ENCODE measurements at regions not wholly inside any gene's neighbourhood (a gene's known extent, or its start where the extent isn't known, plus 50 kb on each side); places are given as distances from the start of the nearest gene placed in this dataset.

DNA sequence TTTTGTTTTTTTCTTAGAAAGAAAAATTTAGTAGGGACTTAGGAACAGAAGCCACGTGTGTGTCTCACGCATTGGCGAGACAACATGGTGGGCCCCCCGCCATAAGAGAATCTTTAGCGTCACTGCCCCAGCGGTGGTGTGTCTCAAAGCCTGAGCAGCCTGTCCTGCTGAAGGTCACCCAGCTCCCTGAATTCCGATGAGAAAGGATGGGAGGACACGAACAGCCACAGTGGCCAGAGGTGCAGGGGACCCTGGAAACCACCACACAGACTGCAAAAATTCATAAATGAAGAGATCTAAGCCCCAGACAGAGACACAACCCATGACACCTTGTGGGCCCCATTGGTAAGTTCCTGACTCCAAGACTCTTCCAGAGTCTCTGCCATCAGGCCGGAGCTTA is 266.1 kb upstream of the RAB6C start:
- no peak overlapping the region for H3K4me3 ChIP-seq (ENCODE audit: low read length)
- TF ChIP-seq, protein P1, sequence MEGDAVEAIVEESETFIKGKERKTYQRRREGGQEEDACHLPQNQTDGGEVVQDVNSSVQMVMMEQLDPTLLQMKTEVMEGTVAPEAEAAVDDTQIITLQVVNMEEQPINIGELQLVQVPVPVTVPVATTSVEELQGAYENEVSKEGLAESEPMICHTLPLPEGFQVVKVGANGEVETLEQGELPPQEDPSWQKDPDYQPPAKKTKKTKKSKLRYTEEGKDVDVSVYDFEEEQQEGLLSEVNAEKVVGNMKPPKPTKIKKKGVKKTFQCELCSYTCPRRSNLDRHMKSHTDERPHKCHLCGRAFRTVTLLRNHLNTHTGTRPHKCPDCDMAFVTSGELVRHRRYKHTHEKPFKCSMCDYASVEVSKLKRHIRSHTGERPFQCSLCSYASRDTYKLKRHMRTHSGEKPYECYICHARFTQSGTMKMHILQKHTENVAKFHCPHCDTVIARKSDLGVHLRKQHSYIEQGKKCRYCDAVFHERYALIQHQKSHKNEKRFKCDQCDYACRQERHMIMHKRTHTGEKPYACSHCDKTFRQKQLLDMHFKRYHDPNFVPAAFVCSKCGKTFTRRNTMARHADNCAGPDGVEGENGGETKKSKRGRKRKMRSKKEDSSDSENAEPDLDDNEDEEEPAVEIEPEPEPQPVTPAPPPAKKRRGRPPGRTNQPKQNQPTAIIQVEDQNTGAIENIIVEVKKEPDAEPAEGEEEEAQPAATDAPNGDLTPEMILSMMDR (conservative IDR thresholded peaks at IDR 0.05; ENCODE audit: low read length): no peak
- DNase-seq (ENCODE audit: low read depth): no peak

DNA sequence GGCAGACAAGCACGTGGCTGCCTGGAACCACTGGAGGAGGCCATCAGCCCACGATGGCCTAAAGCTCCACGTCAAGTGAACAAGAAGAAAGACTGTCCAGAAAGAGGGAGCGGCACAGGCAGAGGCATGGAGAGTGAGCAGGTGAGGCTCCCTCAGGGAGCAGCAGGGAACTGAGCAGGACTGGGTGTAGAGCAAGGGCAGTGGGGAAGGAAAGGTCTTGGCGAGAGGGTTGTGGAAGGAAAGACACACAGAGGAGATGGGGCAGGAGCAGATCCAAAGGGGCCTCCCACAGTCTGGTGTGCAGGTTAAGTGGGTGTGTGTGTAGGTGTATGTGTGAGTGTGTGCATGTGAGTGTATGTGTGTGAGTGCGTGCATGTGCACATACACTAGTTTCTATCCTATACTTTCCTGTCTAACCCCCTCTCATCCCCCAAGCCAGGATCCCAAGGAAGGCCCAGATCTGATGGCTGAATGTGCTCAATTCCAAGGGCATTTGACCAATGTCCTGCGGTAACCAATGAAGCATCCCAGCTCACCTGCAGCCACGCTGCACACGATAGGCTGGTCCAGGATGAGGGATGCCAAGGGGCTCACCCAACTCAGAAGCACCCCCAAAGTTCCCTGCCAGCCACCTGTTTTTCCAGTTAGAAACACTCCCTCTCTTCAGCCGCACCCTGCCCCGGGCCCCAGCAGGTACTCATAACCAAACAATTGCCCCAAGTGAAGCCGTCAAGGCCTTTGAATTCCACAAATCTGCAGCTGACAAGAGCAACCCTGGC is 262.5 kb upstream of the RAB6C start:
- TF ChIP-seq, protein P1 (conservative IDR thresholded peaks at IDR 0.05; ENCODE audit: low read length): no peak
- no peak overlapping the region for H3K4me3 ChIP-seq (ENCODE audit: low read length)
- DNase-seq (ENCODE audit: low read depth): no peak

DNA sequence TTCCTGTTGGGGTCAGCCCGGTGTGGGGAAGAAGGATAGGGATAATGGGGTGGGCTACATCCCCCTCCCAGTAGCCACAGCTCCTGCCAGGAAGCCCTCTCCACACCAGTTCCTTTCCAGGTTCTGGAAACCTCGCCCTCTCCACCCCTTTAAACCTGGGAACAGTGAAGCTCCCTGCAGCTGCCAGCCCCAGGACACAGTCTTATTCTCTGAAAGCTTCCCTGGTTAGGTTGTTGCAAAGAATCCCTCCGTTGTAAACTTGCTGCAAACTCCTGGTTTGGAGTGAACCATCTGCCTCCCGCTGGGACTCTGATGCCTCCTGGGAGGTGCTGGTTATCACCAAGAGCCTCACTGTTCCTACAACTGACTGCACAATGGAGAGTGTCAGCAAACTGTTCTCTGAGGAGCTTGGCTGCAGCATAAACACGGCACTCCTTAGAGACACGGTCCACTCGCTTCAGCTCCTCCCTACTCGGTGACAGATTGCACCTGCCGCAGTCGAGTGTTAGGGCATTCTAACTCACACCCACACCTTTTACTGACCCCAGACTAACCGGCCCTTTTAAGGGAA is 261.8 kb upstream of the RAB6C start:
- no peak for DNase-seq (ENCODE audit: low read depth)
- no peak overlapping the region for H3K4me3 ChIP-seq (ENCODE audit: low read length)
- TF ChIP-seq, protein P1 (conservative IDR thresholded peaks at IDR 0.05; ENCODE audit: low read length): no peak

DNA sequence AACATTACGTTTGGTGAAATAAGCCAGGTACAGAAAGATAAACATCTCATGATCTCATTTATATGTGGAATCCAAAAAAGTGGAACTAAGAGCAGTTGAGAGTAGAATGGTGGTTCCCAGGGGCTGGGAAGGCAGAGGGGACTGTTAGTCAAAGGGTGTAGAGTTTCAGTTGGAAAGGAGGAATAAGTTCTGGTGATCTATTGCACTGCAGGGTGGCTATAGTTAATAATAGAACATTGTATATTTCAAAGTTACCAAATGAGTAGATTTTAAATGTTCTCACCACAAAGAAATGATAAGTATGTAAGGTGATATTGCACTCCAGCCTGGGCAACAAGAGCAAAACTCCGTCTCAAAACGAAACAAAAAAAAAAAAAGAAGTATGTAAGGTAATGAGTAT is 260.1 kb upstream of the RAB6C start:
- no peak for DNase-seq (ENCODE audit: low read depth)
- TF ChIP-seq, protein P1 (conservative IDR thresholded peaks at IDR 0.05; ENCODE audit: low read length): no peak

DNA sequence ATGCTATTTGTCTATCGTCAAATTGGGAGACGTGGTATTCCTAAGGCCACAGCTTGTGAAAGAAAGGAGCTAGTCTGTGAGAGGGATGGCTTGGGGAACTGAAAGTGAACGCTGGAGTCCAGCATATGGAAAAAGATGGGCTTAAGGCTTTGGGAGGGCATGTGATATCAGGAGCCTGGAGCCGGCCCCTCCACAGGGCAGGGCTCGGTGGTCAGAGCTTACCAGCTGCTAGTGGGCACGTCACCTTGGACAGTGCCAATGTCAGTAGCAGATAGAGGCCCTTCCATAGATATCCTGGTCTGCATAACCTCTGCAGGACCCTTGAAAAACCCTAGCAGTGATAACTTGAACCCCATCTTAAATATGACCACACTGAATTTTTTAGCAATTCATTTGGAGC is 259.1 kb upstream of the RAB6C start:
- TF ChIP-seq, protein P1 (conservative IDR thresholded peaks at IDR 0.05; ENCODE audit: low read length): no peak
- H3K4me3 ChIP-seq (ENCODE audit: low read length): no peak overlapping the region
- no peak for DNase-seq (ENCODE audit: low read depth)

More for the DNA sequence above, 260.1 kb upstream of the RAB6C start:
- no peak overlapping the region for H3K4me3 ChIP-seq (ENCODE audit: low read length)

DNA sequence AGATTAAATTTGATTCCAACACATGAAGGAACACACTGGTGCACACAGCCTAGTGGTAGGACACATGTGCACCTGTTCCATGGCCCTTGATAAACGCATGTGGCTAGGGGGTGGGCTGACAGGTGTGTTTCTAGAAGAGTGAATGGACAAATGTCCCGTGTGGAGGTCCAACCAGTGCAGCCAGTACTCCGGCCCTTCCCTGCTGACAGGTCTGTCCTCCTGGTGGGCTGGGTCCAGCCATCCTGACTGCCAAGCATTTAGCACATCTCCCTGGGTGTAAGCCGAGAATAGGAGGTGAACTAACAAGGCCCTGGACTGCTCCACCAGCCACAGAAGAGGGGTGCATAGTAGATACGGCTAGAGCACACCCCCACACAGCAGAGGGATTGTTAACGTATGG is 258.7 kb upstream of the RAB6C start:
- TF ChIP-seq, protein P1 (conservative IDR thresholded peaks at IDR 0.05; ENCODE audit: low read length): no peak
- no peak for DNase-seq (ENCODE audit: low read depth)
- no peak overlapping the region for H3K4me3 ChIP-seq (ENCODE audit: low read length)

DNA sequence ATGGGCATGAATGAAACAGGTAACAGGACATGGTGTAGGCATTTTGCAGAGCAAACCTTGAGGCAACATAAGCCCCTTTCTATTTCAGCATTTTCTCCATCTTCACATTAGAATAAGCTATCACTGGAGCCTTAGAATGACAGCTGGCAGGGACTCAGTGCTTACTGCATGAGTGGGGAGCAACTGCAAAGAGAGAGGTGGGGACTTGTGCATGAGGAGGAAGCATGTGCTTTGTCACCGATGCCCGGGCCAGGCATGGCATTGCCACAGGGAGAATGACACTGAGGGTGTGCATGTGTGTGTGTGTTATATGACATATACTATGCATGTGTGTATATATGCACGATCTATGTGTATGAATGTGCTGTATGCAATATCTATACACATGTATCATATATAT is 258.2 kb upstream of the RAB6C start:
- TF ChIP-seq, protein P1 (conservative IDR thresholded peaks at IDR 0.05; ENCODE audit: low read length): no peak

More for the DNA sequence above, 258.2 kb upstream of the RAB6C start:
- no peak overlapping the region for H3K4me3 ChIP-seq (ENCODE audit: low read length)
- no peak for DNase-seq (ENCODE audit: low read depth)

Measured in AG10803 (cell line).